H1 (cell line): ENCODE measurements at regions not wholly inside any gene's neighbourhood (a gene's known extent, or its start where the extent isn't known, plus 50 kb on each side); places are given as distances from the start of the nearest gene placed in this dataset.

ENCODE experiments used
- CEBPB ChIP-seq: IDR thresholded peaks from 2 replicates; pipeline ENCODE4 v1.6.1; 2012; ENCODE audit warnings: low read depth, low read length
- CHD7 ChIP-seq: fragments of 300-600 bp; sonication (generic); IDR thresholded peaks from 2 replicates; pipeline ENCODE4 v1.7.1; 2012; ENCODE audit warnings: low read length, moderate library complexity, mild to moderate bottlenecking, inconsistent platforms; ENCODE audit not compliant: insufficient replicate concordance
- CTCF ChIP-seq, 3 experiments: IDR thresholded peaks; 1 replicate in 2 of 3; 2 replicates in 1 of 3; pipeline versions ENCODE4 v1.5.1 to v1.6.1; 2011; ENCODE audit warnings: low read length in 3 of 3, mild to moderate bottlenecking in 3 of 3, inconsistent platforms in 2 of 3, low read depth in 1 of 3, moderate library complexity in 1 of 3; ENCODE audit not compliant: insufficient read depth in 1 of 3; ENCODE audit errors: control extremely low read depth in 1 of 3
- EZH2 ChIP-seq: fragments of 200-600 bp; sonication (generic); IDR thresholded peaks from 2 replicates; pipeline ENCODE4 v1.7.1; 2012; ENCODE audit warnings: low read depth, mild to moderate bottlenecking, moderate library complexity, low read length, inconsistent platforms; ENCODE audit not compliant: severe bottlenecking
- POLR2A ChIP-seq, 2 experiments: IDR thresholded peaks; 1 replicate in 1 of 2; 2 replicates in 1 of 2; pipeline ENCODE4 v1.6.1; 2011; ENCODE audit warnings: low read depth in 2 of 2, low read length in 2 of 2, mild to moderate bottlenecking in 2 of 2; ENCODE audit errors: control extremely low read depth in 1 of 2
- RAD21 ChIP-seq, 2 experiments: IDR thresholded peaks in 1 of 2; conservative IDR thresholded peaks in 1 of 2; 2 replicates each; pipeline ENCODE4 v1.6.1; 2011; ENCODE audit warnings: low read depth in 2 of 2, low read length in 2 of 2, improper control_type of control experiment in 1 of 2, inconsistent platforms in 1 of 2, mild to moderate bottlenecking in 1 of 2, moderate library complexity in 1 of 2
- RXRA ChIP-seq: IDR thresholded peaks from 2 replicates; pipeline ENCODE4 v1.6.1; 2011; ENCODE audit warnings: low read depth, mild to moderate bottlenecking, low read length, moderate library complexity; ENCODE audit not compliant: insufficient read depth

DNA sequence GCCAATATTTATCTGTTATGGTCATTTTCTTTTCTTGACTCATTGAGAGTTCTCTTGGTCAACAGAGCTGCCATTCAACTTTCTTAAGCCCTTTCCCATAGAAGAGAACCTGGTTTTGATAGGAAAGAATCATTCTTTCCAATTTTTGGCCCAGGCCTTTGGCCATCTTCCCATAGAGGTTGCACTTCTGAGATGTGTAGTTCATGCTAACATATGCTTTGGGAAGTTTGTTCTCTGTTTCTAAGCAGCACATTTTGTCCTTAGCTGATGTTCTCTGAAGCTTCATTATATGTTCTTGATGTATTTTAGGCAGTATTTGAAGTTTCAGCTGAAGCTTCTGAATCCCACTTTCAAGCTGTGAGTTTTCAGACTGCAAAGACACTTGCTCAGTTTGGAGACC, 161.1 kb downstream of the VEGFC start:
- TF ChIP-seq CTCF (IDR thresholded peaks at IDR 0.05; ENCODE audit: control extremely low read depth in 1 of 3, insufficient read depth in 1 of 3, low read depth in 1 of 3, low read length in 3 of 3) (no peak), POLR2A (IDR thresholded peaks at IDR 0.05; ENCODE audit: control extremely low read depth in 1 of 2, low read depth in 2 of 2, low read length in 2 of 2) (no peak), RXRA (no peak), CHD7 (no peak), RAD21 (IDR thresholded peaks at IDR 0.05 in 1 of 2, conservative IDR thresholded peaks at IDR 0.05 in 1 of 2; ENCODE audit: low read depth in 2 of 2, low read length in 2 of 2) (no peak), EZH2 (no peak), CEBPB (no peak)
